K562 (cell line): ENCODE measurements at regions not wholly inside any gene's neighbourhood (a gene's known extent, or its start where the extent isn't known, plus 50 kb on each side); places are given as distances from the start of the nearest gene placed in this dataset.

ENCODE experiments used
- CHCHD3 ChIP-seq: fragments of 250-450 bp; sonication (Bioruptor Pico); IDR thresholded peaks from 2 replicates; pipeline ENCODE4 v2.1.2; 2022; ENCODE audit warnings: mild to moderate bottlenecking
- DMBX1 ChIP-seq: fragments of 250-450 bp; sonication (Bioruptor Pico); IDR thresholded peaks from 2 replicates; pipeline ENCODE4 v1.8.0; 2022; ENCODE audit warnings: inconsistent platforms, mild to moderate bottlenecking, moderate library complexity, borderline replicate concordance
- ELK1 ChIP-seq: sonication (generic); formaldehyde crosslinking; IDR thresholded peaks from 2 replicates; pipeline ENCODE4 v1.8.1; 2022; ENCODE audit warnings: missing genetic modification reagents
- FOXA3 ChIP-seq, 2 experiments: fragments of 450-650 bp in 1 of 2; sonication (generic) in 1 of 2; formaldehyde crosslinking; IDR thresholded peaks in 1 of 2; conservative IDR thresholded peaks in 1 of 2; 2 replicates each; pipeline versions ENCODE4 v1.4.0 to v1.8.0; 2020 to 2022; ENCODE audit warnings: mild to moderate bottlenecking in 2 of 2, missing genetic modification reagents in 1 of 2
- LARP7 ChIP-seq: fragments of 450-650 bp; IDR thresholded peaks from 2 replicates; pipeline ENCODE4 v1.6.1; 2016
- MCM3 ChIP-seq: fragments of 450-650 bp; IDR thresholded peaks from 2 replicates; pipeline ENCODE4 v1.6.1; 2016
- MEF2D ChIP-seq: conservative IDR thresholded peaks from 2 replicates; pipeline ENCODE4 v1.6.1; 2016; ENCODE audit warnings: low read depth, missing genetic modification characterization, missing compliant biosample characterization
- NFATC3 ChIP-seq: fragments of 450-650 bp; IDR thresholded peaks from 2 replicates; pipeline ENCODE4 v1.6.1; 2017; ENCODE audit warnings: mild to moderate bottlenecking
- NFIX ChIP-seq: fragments of 250-450 bp; sonication (Bioruptor Pico); IDR thresholded peaks from 2 replicates; pipeline ENCODE4 v1.4.0; 2020; ENCODE audit warnings: low read depth, mild to moderate bottlenecking, moderate library complexity
- NR0B1 ChIP-seq: fragments of 450-650 bp; IDR thresholded peaks from one replicate; pipeline ENCODE4 v1.6.1; 2018; ENCODE audit warnings: mild to moderate bottlenecking, moderate library complexity; ENCODE audit not compliant: partially characterized antibody
- RAD51 ChIP-seq: fragments of 450-650 bp; IDR thresholded peaks from 2 replicates; pipeline ENCODE4 v1.7.1; 2016; ENCODE audit warnings: low read depth, mild to moderate bottlenecking, borderline replicate concordance
- RBBP5 ChIP-seq: fragments of 200-600 bp; sonication (generic); IDR thresholded peaks from 2 replicates; pipeline ENCODE4 v1.6.1; 2012; ENCODE audit warnings: borderline replicate concordance, mild to moderate bottlenecking, low read length, control low read depth, inconsistent platforms; ENCODE audit not compliant: insufficient read depth, poor library complexity, severe bottlenecking
- TFE3 ChIP-seq: fragments of 450-650 bp; formaldehyde crosslinking; IDR thresholded peaks from 2 replicates; pipeline ENCODE4 v1.4.0; 2020; ENCODE audit warnings: mild to moderate bottlenecking, mixed read lengths
- TGIF2 ChIP-seq: sonication (generic); formaldehyde crosslinking; IDR thresholded peaks from 2 replicates; pipeline ENCODE4 v1.8.1; 2022; ENCODE audit warnings: mild to moderate bottlenecking, missing genetic modification reagents, moderate library complexity
- WHSC1 ChIP-seq: IDR thresholded peaks from one replicate; pipeline ENCODE4 v1.6.1; 2012; ENCODE audit warnings: low read length, control low read depth, inconsistent platforms
- XRCC5 ChIP-seq: fragments of 200-400 bp; formaldehyde crosslinking; IDR thresholded peaks from 2 replicates; pipeline ENCODE4 v1.6.1; 2017; ENCODE audit warnings: low read depth, mild to moderate bottlenecking, low read length
- ZKSCAN3 ChIP-seq: fragments of 250-450 bp; sonication (Bioruptor Pico); IDR thresholded peaks from 2 replicates; pipeline ENCODE4 v1.4.0; 2020
- ZNF24 ChIP-seq: fragments of 450-650 bp; IDR thresholded peaks from 2 replicates; pipeline ENCODE4 v1.6.1; 2016
- ZNF3 ChIP-seq: fragments of 250-450 bp; sonication (Bioruptor Pico); IDR thresholded peaks from 2 replicates; pipeline ENCODE4 v1.5.0; 2021; ENCODE audit warnings: mild to moderate bottlenecking, moderate library complexity
- ZNF431 ChIP-seq: sonication (generic); formaldehyde crosslinking; IDR thresholded peaks from 2 replicates; pipeline ENCODE4 v1.8.0; 2022; ENCODE audit warnings: mild to moderate bottlenecking, missing genetic modification reagents
- ZNF592 ChIP-seq: fragments of 450-650 bp; IDR thresholded peaks from 2 replicates; pipeline ENCODE4 v1.6.1; 2017; ENCODE audit warnings: antibody characterized with exemption, mild to moderate bottlenecking

- TF ChIP-seq ZNF431 (CRISPR knock-in tag) = no peak
- TF ChIP-seq ZNF592 = peak; percentile 43; the same call in 1 of the 2 replicates
- TF ChIP-seq NFIX (CRISPR knock-in tag) = no peak
- no peak for TF ChIP-seq ELK1
- TF ChIP-seq MEF2D = no peak
- TF ChIP-seq NFATC3 = no peak
- no peak for TF ChIP-seq TFE3 (CRISPR knock-in tag)
- TF ChIP-seq ZKSCAN3 (CRISPR knock-in tag) = no peak
- TF ChIP-seq RBBP5 = no peak
- no peak for TF ChIP-seq WHSC1
- no peak for TF ChIP-seq TGIF2 (CRISPR knock-in tag)
- no peak for TF ChIP-seq NR0B1
- no peak for TF ChIP-seq ZNF3 (CRISPR knock-in tag)
- TF ChIP-seq MCM3 = no peak
- no peak for TF ChIP-seq CHCHD3 (CRISPR knock-in tag)
- peak in 1 of 2 experiments; percentile 38; a peak in 1 of 4 replicates for TF ChIP-seq FOXA3 (CRISPR knock-in tag; conservative IDR thresholded peaks at IDR 0.05 in 1 of 2, IDR thresholded peaks at IDR 0.05 in 1 of 2)
- TF ChIP-seq XRCC5 = no peak
- no peak for TF ChIP-seq LARP7
- TF ChIP-seq DMBX1 (CRISPR knock-in tag) = 0 out of 2 replicates have a peak, but pooled peaks have one; percentile 42
- TF ChIP-seq ZNF24 = no peak
- peak; percentile 52; the same call in 1 of the 2 replicates for TF ChIP-seq RAD51
Observed at GRCh38 chr21:45593162-45594022, 50.1 kb upstream of the PCBP3 start (continued).
